SK-N-SH (cell line): ENCODE measurements at regions not wholly inside any gene's neighbourhood (a gene's known extent, or its start where the extent isn't known, plus 50 kb on each side); places are given as distances from the start of the nearest gene placed in this dataset.

Experiments used
- CTCF ChIA-PET: fragments of 300-600, 350-600 bp; formaldehyde crosslinking; extraction: SDS; loops from one replicate; lab custom pipeline; 2021; lab: Yijun Ruan, JAX
- POLR2A ChIA-PET: fragments of 350-600 bp; sonication (Branson Sonifier 250); formaldehyde crosslinking; extraction: SDS; loops from one replicate; lab custom pipeline; 2020; ENCODE audit warnings: antibody characterized with exemption, inconsistent platforms; lab: Yijun Ruan, JAX
- DNase-seq: peaks from one replicate; pipeline ENCODE4 v3.0.0; 2012
- H2AFZ ChIP-seq: fragments of 200-600 bp; sonication (generic); 2 replicates; pipeline ENCODE4 v1.8.1; 2016; ENCODE audit warnings: antibody characterized with exemption, mild to moderate bottlenecking, low read depth
- H3F3A ChIP-seq: fragments of 200-600 bp; sonication (generic); replicated peaks from 2 replicates; pipeline ENCODE3; 2016; ENCODE audit warnings: antibody characterized with exemption, mild to moderate bottlenecking; ENCODE audit not compliant: insufficient read depth
- H3K27ac ChIP-seq, 2 experiments: fragments of 200-500 bp in 1 of 2; fragments of 200-600 bp in 1 of 2; sonication (Bioruptor generic) in 1 of 2; sonication (generic), shearing (Covaris generic) in 1 of 2; 2 replicates each; pipeline versions ENCODE4 v1.5.1 to v1.6.1; 2014 to 2016; ENCODE audit warnings: low read depth in 2 of 2, inconsistent platforms in 1 of 2, low read length in 1 of 2, mild to moderate bottlenecking in 1 of 2, mixed read lengths in 1 of 2
- H3K27me3 ChIP-seq: fragments of 200-600 bp; sonication (generic), shearing (Covaris generic); 2 replicates; pipeline ENCODE4 v1.6.1; 2016; ENCODE audit warnings: mixed run types; ENCODE audit not compliant: insufficient read depth
- H3K36me3 ChIP-seq, 2 experiments: fragments of 200-500 bp in 1 of 2; fragments of 200-600 bp in 1 of 2; sonication (Bioruptor generic) in 1 of 2; sonication (generic) in 1 of 2; replicated peaks in 1 of 2; 2 replicates each; pipeline versions ENCODE3 to v1.5.1; 2014 to 2016; ENCODE audit warnings: low read length in 1 of 2, mild to moderate bottlenecking in 1 of 2; ENCODE audit not compliant: insufficient read depth in 2 of 2, control insufficient read depth in 1 of 2
- H3K4me1 ChIP-seq, 2 experiments: fragments of 200-500 bp in 1 of 2; fragments of 200-600 bp in 1 of 2; sonication (Bioruptor generic) in 1 of 2; sonication (generic), shearing (Covaris generic) in 1 of 2; 2 replicates each; pipeline versions ENCODE4 v1.5.1 to v1.6.1; 2014 to 2016; ENCODE audit warnings: low read depth in 1 of 2, low read length in 1 of 2, mixed run types in 1 of 2; ENCODE audit not compliant: insufficient read depth in 2 of 2, control insufficient read depth in 1 of 2
- H3K4me2 ChIP-seq: fragments of 200-600 bp; sonication (generic), shearing (Covaris generic); 2 replicates; pipeline ENCODE4 v1.6.1; 2017; ENCODE audit warnings: mixed run types
- H3K4me3 ChIP-seq, 2 experiments: fragments of 200-500 bp in 1 of 2; fragments of 200-600 bp in 1 of 2; sonication (Bioruptor generic) in 1 of 2; sonication (generic), shearing (Covaris generic) in 1 of 2; 2 replicates each; pipeline versions ENCODE4 v1.5.1 to v1.8.1; 2014 to 2016; ENCODE audit warnings: low read depth in 2 of 2, inconsistent platforms in 1 of 2, low read length in 1 of 2, mild to moderate bottlenecking in 1 of 2, mixed read lengths in 1 of 2, moderate library complexity in 1 of 2
- H3K79me2 ChIP-seq: fragments of 200-600 bp; sonication (generic); 2 replicates; pipeline ENCODE4 v1.8.1; 2017; ENCODE audit warnings: mild to moderate bottlenecking; ENCODE audit not compliant: insufficient read depth
- H3K9ac ChIP-seq: fragments of 200-600 bp; sonication (generic); 2 replicates; pipeline ENCODE4 v1.6.1; 2017; ENCODE audit warnings: mixed run types
- H3K9me2 ChIP-seq: fragments of 200-600 bp; sonication (generic); 2 replicates; pipeline ENCODE4 v1.6.1; 2017; ENCODE audit warnings: mixed run types
- H3K9me3 ChIP-seq: fragments of 200-600 bp; sonication (generic); 2 replicates; pipeline ENCODE4 v1.6.1; 2017; ENCODE audit warnings: mixed run types, mild to moderate bottlenecking, moderate library complexity
- H4K20me1 ChIP-seq: fragments of 200-600 bp; sonication (generic); 2 replicates; pipeline ENCODE4 v1.6.1; 2017; ENCODE audit warnings: mild to moderate bottlenecking, mixed run types; ENCODE audit not compliant: insufficient read depth
- CHD2 ChIP-seq: fragments of 150-350 bp; IDR thresholded peaks from 2 replicates; pipeline ENCODE4 v1.6.1; 2018; ENCODE audit warnings: low read length; ENCODE audit not compliant: partially characterized antibody
- ELF1 ChIP-seq: IDR thresholded peaks from 2 replicates; pipeline ENCODE4 v1.4.0; 2012
- EP300 ChIP-seq, 2 experiments: IDR thresholded peaks; 2 replicates each; pipeline versions ENCODE4 v1.4.0 to v1.6.1; 2012; ENCODE audit warnings: borderline replicate concordance in 1 of 2, low read depth in 1 of 2, low read length in 1 of 2
- EZH2phosphoT487 ChIP-seq: fragments of 200-600 bp; sonication (generic); IDR thresholded peaks from 2 replicates; pipeline ENCODE4 v1.6.1; 2017; ENCODE audit warnings: low read depth, mixed run types, mild to moderate bottlenecking, antibody characterized with exemption, moderate library complexity, borderline replicate concordance
- FOSL2 ChIP-seq: IDR thresholded peaks from 2 replicates; pipeline ENCODE4 v1.4.0; 2012; ENCODE audit warnings: low read depth, mild to moderate bottlenecking, moderate library complexity, borderline replicate concordance
- FOXJ3 ChIP-seq: sonication (generic); formaldehyde crosslinking; IDR thresholded peaks from 2 replicates; pipeline ENCODE4 v1.5.1; 2020; ENCODE audit warnings: mild to moderate bottlenecking, missing genetic modification reagents
- GABPA ChIP-seq: IDR thresholded peaks from 2 replicates; pipeline ENCODE4 v1.4.0; 2012; ENCODE audit warnings: low read depth, mild to moderate bottlenecking
- GATA2 ChIP-seq: sonication (generic); formaldehyde crosslinking; IDR thresholded peaks from 2 replicates; pipeline ENCODE4 v1.5.0; 2020; ENCODE audit warnings: mild to moderate bottlenecking, missing genetic modification reagents
- IRF3 ChIP-seq: fragments of 150-350 bp; IDR thresholded peaks from 2 replicates; pipeline ENCODE4 v1.6.1; 2016; ENCODE audit warnings: mild to moderate bottlenecking, low read depth, low read length
- MEF2A ChIP-seq: IDR thresholded peaks from 2 replicates; pipeline ENCODE4 v1.4.0; 2012; ENCODE audit warnings: low read depth, borderline replicate concordance
- MXI1 ChIP-seq: IDR thresholded peaks from 2 replicates; pipeline ENCODE4 v1.6.1; 2012; ENCODE audit warnings: mild to moderate bottlenecking, low read depth, low read length, improper control_type of control experiment
- NFIC ChIP-seq: IDR thresholded peaks from 2 replicates; pipeline ENCODE4 v1.4.0; 2012; ENCODE audit warnings: borderline replicate concordance
- NRF1 ChIP-seq: IDR thresholded peaks from 2 replicates; pipeline ENCODE4 v1.6.1; 2012; ENCODE audit warnings: low read depth, mild to moderate bottlenecking, low read length
- PBX3 ChIP-seq: IDR thresholded peaks from 2 replicates; pipeline ENCODE4; 2012
- RAD21 ChIP-seq: IDR thresholded peaks from 2 replicates; pipeline ENCODE4 v1.6.1; 2012; ENCODE audit warnings: mild to moderate bottlenecking, low read length
- RCOR1 ChIP-seq: fragments of 150-350 bp; IDR thresholded peaks from 2 replicates; pipeline ENCODE4 v1.6.1; 2017; ENCODE audit warnings: antibody characterized with exemption, low read length
- REST ChIP-seq: IDR thresholded peaks from 2 replicates; pipeline ENCODE4 v1.6.1; 2012; ENCODE audit warnings: mild to moderate bottlenecking, low read depth, low read length, moderate library complexity
- SMC3 ChIP-seq: IDR thresholded peaks from 2 replicates; pipeline ENCODE4 v1.6.1; 2012; ENCODE audit warnings: low read depth, low read length, improper control_type of control experiment
- TCF12 ChIP-seq: IDR thresholded peaks from 2 replicates; pipeline ENCODE4 v1.4.0; 2012
- USF2 ChIP-seq: fragments of 150-350 bp; IDR thresholded peaks from 2 replicates; pipeline ENCODE4 v1.6.1; 2017; ENCODE audit warnings: antibody characterized with exemption, low read length, low read depth, borderline replicate concordance
- YY1 ChIP-seq: IDR thresholded peaks from 2 replicates; pipeline ENCODE4 v1.4.0; 2012; ENCODE audit warnings: low read depth, mild to moderate bottlenecking
- WGBS: methylation state at CpG from one replicate; pipeline ENCODE4 v1.1.6; 2017; ENCODE audit warnings: low lambda C conversion rate; 5-methylcytosine and 5-hydroxymethylcytosine counted together
- TF ChIP-seq, protein P1 (sequence below): IDR thresholded peaks from 2 replicates; pipeline ENCODE4 v1.4.0; 2012; ENCODE audit warnings: low read depth, borderline replicate concordance

DNA sequence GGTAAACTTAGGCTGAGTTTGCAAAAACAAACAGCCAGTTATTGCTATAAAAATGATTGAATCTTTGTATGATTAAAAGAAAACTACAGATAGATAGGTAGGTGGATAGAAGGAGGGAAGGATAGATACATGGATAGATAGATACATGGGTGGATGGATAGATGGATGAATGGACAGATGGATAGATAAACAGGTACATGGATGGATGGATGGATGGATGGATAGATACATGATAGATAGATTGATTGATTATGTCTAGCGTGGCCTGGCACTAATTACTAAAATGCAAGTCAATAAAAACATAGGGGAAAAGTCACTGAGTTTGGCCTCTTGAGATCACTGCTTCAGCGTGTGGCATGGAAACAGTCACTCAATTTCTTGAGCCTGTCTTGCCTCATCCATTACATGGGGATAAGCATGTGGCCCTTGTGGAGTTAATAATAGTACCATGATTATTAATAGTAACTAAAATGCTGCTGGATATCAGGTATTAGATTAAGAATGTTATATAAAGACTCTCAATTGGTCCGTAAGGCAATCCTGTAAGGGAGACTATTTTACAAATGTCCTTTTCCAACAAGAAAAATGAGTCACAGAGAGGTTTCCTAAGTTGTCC is 184.9 kb downstream of the HS3ST3A1 start (continued):
- TF ChIP-seq EP300 (IDR thresholded peaks at IDR 0.05; ENCODE audit: borderline replicate concordance in 1 of 2, low read depth in 1 of 2, low read length in 1 of 2) = no peak
- TF ChIP-seq GATA2 (CRISPR knock-in tag) = no peak
- TF ChIP-seq PBX3 = no peak
- no peak for TF ChIP-seq GABPA
- TF ChIP-seq SMC3 = no peak
- TF ChIP-seq CHD2 = no peak
- TF ChIP-seq YY1 = no peak
- TF ChIP-seq NFIC = no peak
- TF ChIP-seq MXI1 = no peak

GRCh38 chr17:13415871-13416416 is 185.8 kb downstream of the HS3ST3A1 start:
- CTCF ChIA-PET = interaction anchor here (0.9 to 1.6 kb wide), 7 partner anchors 9 to 385 kb away, joined by 3 to 8 read pairs (median 4); no protein-coding TSS in a partner anchor
- Histone ChIP-seq H4K20me1 (no peaks in the 10 kb centered on the region), H3K36me3 (no peaks in the 10 kb centered on the region), H3K27ac (peak overlapping the region; percentile 67), H3F3A (peaks cover 11% of the 10 kb centered on the region), H3K4me1 (peaks cover 9 to 23% of the 10 kb centered on the region in 2 experiments; a peak in 3 of 4 replicates), H3K4me3 (peak overlapping the region; percentile 1 to 28; a peak in 1 of 4 replicates), H3K9me3 (no peaks in the 10 kb centered on the region), H3K4me2 (peak overlapping the region; percentile 70), H3K27me3 (no peaks in the 10 kb centered on the region), H3K79me2 (no peaks in the 10 kb centered on the region), H3K9ac (peak overlapping the region; percentile 29; the same call in 1 of the 2 replicates), H3K9me2 (no peaks in the 10 kb centered on the region), H2AFZ (no peak overlapping the region; the same call in 1 of the 2 replicates)
- 4% methylated on average over 12 of the region's 13 CpGs for WGBS
- POLR2A ChIA-PET = interaction anchor here (0.9 to 1.5 kb wide), 6 partner anchors 10 to 97 kb away, joined by 3 to 5 read pairs (median 3); no protein-coding TSS in a partner anchor
- peak; percentile 74 for DNase-seq
- TF ChIP-seq MEF2A = peak; percentile 83
- TF ChIP-seq EP300 (IDR thresholded peaks at IDR 0.05; ENCODE audit: borderline replicate concordance in 1 of 2, low read depth in 1 of 2, low read length in 1 of 2) = peak; percentile 77 to 86; a peak in 3 of 4 replicates
- peak; percentile 91 for TF ChIP-seq CHD2
- TF ChIP-seq FOSL2 = peak; percentile 43
- TF ChIP-seq USF2 = no peak
- no peak for TF ChIP-seq REST
- no peak for TF ChIP-seq NRF1
- TF ChIP-seq TCF12 = peak; percentile 92
- TF ChIP-seq, protein P1, sequence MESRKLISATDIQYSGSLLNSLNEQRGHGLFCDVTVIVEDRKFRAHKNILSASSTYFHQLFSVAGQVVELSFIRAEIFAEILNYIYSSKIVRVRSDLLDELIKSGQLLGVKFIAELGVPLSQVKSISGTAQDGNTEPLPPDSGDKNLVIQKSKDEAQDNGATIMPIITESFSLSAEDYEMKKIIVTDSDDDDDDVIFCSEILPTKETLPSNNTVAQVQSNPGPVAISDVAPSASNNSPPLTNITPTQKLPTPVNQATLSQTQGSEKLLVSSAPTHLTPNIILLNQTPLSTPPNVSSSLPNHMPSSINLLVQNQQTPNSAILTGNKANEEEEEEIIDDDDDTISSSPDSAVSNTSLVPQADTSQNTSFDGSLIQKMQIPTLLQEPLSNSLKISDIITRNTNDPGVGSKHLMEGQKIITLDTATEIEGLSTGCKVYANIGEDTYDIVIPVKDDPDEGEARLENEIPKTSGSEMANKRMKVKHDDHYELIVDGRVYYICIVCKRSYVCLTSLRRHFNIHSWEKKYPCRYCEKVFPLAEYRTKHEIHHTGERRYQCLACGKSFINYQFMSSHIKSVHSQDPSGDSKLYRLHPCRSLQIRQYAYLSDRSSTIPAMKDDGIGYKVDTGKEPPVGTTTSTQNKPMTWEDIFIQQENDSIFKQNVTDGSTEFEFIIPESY = no peak; the same call in 1 of the 2 replicates
- TF ChIP-seq SMC3 = peak; percentile 25; the same call in 1 of the 2 replicates
- TF ChIP-seq IRF3 = no peak
- no peak for TF ChIP-seq FOXJ3 (CRISPR knock-in tag)
- TF ChIP-seq RAD21 = peak; percentile 55
- TF ChIP-seq NFIC = peak; percentile 100
- TF ChIP-seq RCOR1 = peak; percentile 86
- TF ChIP-seq EZH2phosphoT487 = no peak
- no peak for TF ChIP-seq ELF1
